WTC11 (cell line): ENCODE measurements at regions not wholly inside any gene's neighbourhood (a gene's known extent, or its start where the extent isn't known, plus 50 kb on each side); places are given as distances from the start of the nearest gene placed in this dataset.
A peak's percentile ranks its signal among the peaks of the same experiment; 100 is the strongest.

Experiments
- ATAC-seq: fragments of 200-7000 bp; cut with Tn5 transposase; 2 replicates; pipeline ENCODE4 v1.10.0; 2021; ENCODE audit warnings: mild to moderate bottlenecking, moderate library complexity
- CTCF ChIA-PET: fragments of 300-600 bp; sonication (Branson Sonifier 250); formaldehyde crosslinking; loops from one replicate; lab custom pipeline; 2021; ENCODE audit warnings: antibody characterized with exemption; lab: Charles Lee
- POLR2A ChIA-PET: fragments of 350-600 bp; sonication (Branson Sonifier 250); formaldehyde crosslinking; loops from one replicate; lab custom pipeline; 2021; ENCODE audit warnings: antibody characterized with exemption; lab: Charles Lee
- DNase-seq: peaks from one replicate; pipeline ENCODE4 v3.0.0; 2021; ENCODE audit warnings: low spot score
- H3K27ac Mint-ChIP-seq: 2 replicates; pipeline ENCODE4 v1.8.0; 2021; ENCODE audit warnings: mixed read lengths
- H3K27me3 Mint-ChIP-seq: 2 replicates; pipeline ENCODE4 v1.8.0; 2021; ENCODE audit warnings: low read depth, mild to moderate bottlenecking, moderate library complexity, mixed read lengths
- H3K36me3 Mint-ChIP-seq: 2 replicates; pipeline ENCODE4 v1.8.0; 2021; ENCODE audit warnings: mixed read lengths
- H3K4me1 Mint-ChIP-seq: 2 replicates; pipeline ENCODE4 v1.8.0; 2022; ENCODE audit warnings: mixed read lengths
- H3K4me3 Mint-ChIP-seq: 2 replicates; pipeline ENCODE4 v1.8.0; 2021; ENCODE audit warnings: mild to moderate bottlenecking, moderate library complexity, mixed read lengths
- H3K9me3 Mint-ChIP-seq: 2 replicates; pipeline ENCODE4 v1.8.0; 2021; ENCODE audit warnings: mixed read lengths
- CBFB ChIP-seq: sonication (generic); formaldehyde crosslinking; IDR thresholded peaks from 2 replicates; pipeline ENCODE4 v1.8.1; 2022; ENCODE audit warnings: mild to moderate bottlenecking, low read depth, missing genetic modification reagents
- CREM ChIP-seq: sonication (generic); formaldehyde crosslinking; IDR thresholded peaks from 2 replicates; pipeline ENCODE4 v1.8.1; 2022; ENCODE audit warnings: mild to moderate bottlenecking, missing genetic modification reagents, moderate library complexity
- GABPB1 ChIP-seq: sonication (generic); formaldehyde crosslinking; IDR thresholded peaks from 2 replicates; pipeline ENCODE4 v1.8.1; 2023; ENCODE audit warnings: mild to moderate bottlenecking, missing genetic modification reagents
- GTF2I ChIP-seq: fragments of 250-450 bp; sonication (Bioruptor Pico); conservative IDR thresholded peaks from 2 replicates; pipeline ENCODE4 v1.4.0; 2021; ENCODE audit warnings: mild to moderate bottlenecking
- JAZF1 ChIP-seq: fragments of 250-450 bp; sonication (Bioruptor Pico); IDR thresholded peaks from 2 replicates; pipeline ENCODE4 v1.9.0; 2021; ENCODE audit warnings: moderate library complexity, mild to moderate bottlenecking, inconsistent platforms
- NFATC4 ChIP-seq: fragments of 250-450 bp; sonication (Bioruptor Pico); IDR thresholded peaks from 2 replicates; pipeline ENCODE4 v1.9.0; 2021; ENCODE audit warnings: mild to moderate bottlenecking
- NR1H2 ChIP-seq: sonication (generic); formaldehyde crosslinking; IDR thresholded peaks from 2 replicates; pipeline ENCODE4 v1.9.0; 2021; ENCODE audit warnings: mild to moderate bottlenecking, moderate library complexity, missing genetic modification reagents
- PRRX2 ChIP-seq: fragments of 250-450 bp; sonication (Bioruptor Pico); IDR thresholded peaks from 2 replicates; pipeline ENCODE4 v1.8.0; 2021; ENCODE audit warnings: mild to moderate bottlenecking
- RORB ChIP-seq: fragments of 250-450 bp; sonication (Bioruptor Pico); IDR thresholded peaks from 2 replicates; pipeline ENCODE4 v1.9.0; 2021; ENCODE audit warnings: mild to moderate bottlenecking
- SMAD4 ChIP-seq: sonication (generic); formaldehyde crosslinking; IDR thresholded peaks from 2 replicates; pipeline ENCODE4 v1.8.0; 2022; ENCODE audit warnings: mild to moderate bottlenecking, missing genetic modification reagents
- SOX15 ChIP-seq: fragments of 250-450 bp; sonication (Bioruptor Pico); IDR thresholded peaks from 2 replicates; pipeline ENCODE4 v1.9.0; 2021; ENCODE audit warnings: mild to moderate bottlenecking
- TEAD4 ChIP-seq: sonication (generic); formaldehyde crosslinking; IDR thresholded peaks from 2 replicates; pipeline ENCODE4 v1.8.0; 2022; ENCODE audit warnings: mild to moderate bottlenecking, missing genetic modification reagents
- TP53 ChIP-seq: sonication (generic); formaldehyde crosslinking; IDR thresholded peaks from 2 replicates; pipeline ENCODE4 v1.8.1; 2023; ENCODE audit warnings: mild to moderate bottlenecking, missing genetic modification reagents
- ZNF232 ChIP-seq: sonication (generic); formaldehyde crosslinking; IDR thresholded peaks from 2 replicates; pipeline ENCODE4 v1.8.0; 2022; ENCODE audit warnings: mild to moderate bottlenecking, missing genetic modification reagents
- ZNF263 ChIP-seq: sonication (generic); formaldehyde crosslinking; IDR thresholded peaks from 2 replicates; pipeline ENCODE4 v1.8.1; 2022; ENCODE audit warnings: low read depth, mild to moderate bottlenecking, moderate library complexity, missing genetic modification reagents
- ZNF396 ChIP-seq: fragments of 250-450 bp; sonication (Bioruptor Pico); IDR thresholded peaks from 2 replicates; pipeline ENCODE4 v1.8.0; 2021; ENCODE audit warnings: mild to moderate bottlenecking, moderate library complexity, borderline replicate concordance
- ZNF671 ChIP-seq: fragments of 250-450 bp; sonication (Bioruptor Pico); IDR thresholded peaks from 2 replicates; pipeline ENCODE4 v1.8.0; 2021; ENCODE audit warnings: mild to moderate bottlenecking
- TF ChIP-seq, protein P1 (sequence below): sonication (generic); formaldehyde crosslinking; IDR thresholded peaks from 2 replicates; pipeline ENCODE4 v1.8.1; 2022; ENCODE audit warnings: mild to moderate bottlenecking, moderate library complexity, missing genetic modification reagents
- TF ChIP-seq, protein P2 (sequence below): fragments of 250-450 bp; sonication (Bioruptor Pico); IDR thresholded peaks from 2 replicates; pipeline ENCODE4 v1.8.0; 2021; ENCODE audit warnings: mild to moderate bottlenecking
- TF ChIP-seq, protein P3 (sequence below): fragments of 200-600 bp; IDR thresholded peaks from 2 replicates; pipeline ENCODE4 v1.8.0; 2022; ENCODE audit warnings: antibody characterized with exemption
- TF ChIP-seq, protein P4 (sequence below): sonication (generic); formaldehyde crosslinking; IDR thresholded peaks from 2 replicates; pipeline ENCODE4 v1.8.0; 2023; ENCODE audit warnings: missing genetic modification reagents
- TF ChIP-seq, protein P5 (sequence below): fragments of 250-450 bp; sonication (Bioruptor Pico); IDR thresholded peaks from 2 replicates; pipeline ENCODE4 v1.9.0; 2021; ENCODE audit warnings: mild to moderate bottlenecking
- TF ChIP-seq, protein P6 (sequence below): sonication (generic); formaldehyde crosslinking; IDR thresholded peaks from 2 replicates; pipeline ENCODE4 v1.8.1; 2022; ENCODE audit warnings: mild to moderate bottlenecking, missing genetic modification reagents, moderate library complexity, borderline replicate concordance

DNA sequence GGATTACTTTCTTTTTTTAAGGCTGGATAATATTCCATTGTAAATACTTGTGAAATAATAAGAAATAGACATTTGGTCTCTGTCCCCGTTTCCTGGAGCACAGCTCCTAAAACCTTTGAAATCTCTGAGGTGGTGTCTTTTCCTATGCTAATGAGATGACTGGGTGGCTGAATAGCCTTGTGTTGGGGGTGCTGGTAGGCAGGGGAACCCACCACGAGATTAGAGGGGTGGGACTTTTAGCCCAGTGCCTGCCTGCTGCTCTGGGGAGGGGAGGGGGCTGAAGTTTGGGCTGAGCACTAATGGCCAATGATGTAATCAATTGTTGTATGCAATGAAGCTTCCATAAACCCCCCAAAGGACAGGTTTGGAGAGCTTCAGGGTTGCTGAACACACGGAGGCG is 175.7 kb downstream of the FGF9 start (continued):
- TF ChIP-seq, protein P1, sequence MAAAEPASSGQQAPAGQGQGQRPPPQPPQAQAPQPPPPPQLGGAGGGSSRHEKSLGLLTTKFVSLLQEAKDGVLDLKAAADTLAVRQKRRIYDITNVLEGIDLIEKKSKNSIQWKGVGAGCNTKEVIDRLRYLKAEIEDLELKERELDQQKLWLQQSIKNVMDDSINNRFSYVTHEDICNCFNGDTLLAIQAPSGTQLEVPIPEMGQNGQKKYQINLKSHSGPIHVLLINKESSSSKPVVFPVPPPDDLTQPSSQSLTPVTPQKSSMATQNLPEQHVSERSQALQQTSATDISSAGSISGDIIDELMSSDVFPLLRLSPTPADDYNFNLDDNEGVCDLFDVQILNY (CRISPR knock-in tag): no peak
- TF ChIP-seq NFATC4 (CRISPR knock-in tag) (no peak), JAZF1 (CRISPR knock-in tag) (no peak), SOX15 (CRISPR knock-in tag) (no peak), ZNF671 (no peak), CBFB (CRISPR knock-in tag) (no peak), PRRX2 (CRISPR knock-in tag) (no peak)
- TF ChIP-seq, protein P2, sequence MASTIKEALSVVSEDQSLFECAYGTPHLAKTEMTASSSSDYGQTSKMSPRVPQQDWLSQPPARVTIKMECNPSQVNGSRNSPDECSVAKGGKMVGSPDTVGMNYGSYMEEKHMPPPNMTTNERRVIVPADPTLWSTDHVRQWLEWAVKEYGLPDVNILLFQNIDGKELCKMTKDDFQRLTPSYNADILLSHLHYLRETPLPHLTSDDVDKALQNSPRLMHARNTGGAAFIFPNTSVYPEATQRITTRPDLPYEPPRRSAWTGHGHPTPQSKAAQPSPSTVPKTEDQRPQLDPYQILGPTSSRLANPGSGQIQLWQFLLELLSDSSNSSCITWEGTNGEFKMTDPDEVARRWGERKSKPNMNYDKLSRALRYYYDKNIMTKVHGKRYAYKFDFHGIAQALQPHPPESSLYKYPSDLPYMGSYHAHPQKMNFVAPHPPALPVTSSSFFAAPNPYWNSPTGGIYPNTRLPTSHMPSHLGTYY (CRISPR knock-in tag): no peak

DNA sequence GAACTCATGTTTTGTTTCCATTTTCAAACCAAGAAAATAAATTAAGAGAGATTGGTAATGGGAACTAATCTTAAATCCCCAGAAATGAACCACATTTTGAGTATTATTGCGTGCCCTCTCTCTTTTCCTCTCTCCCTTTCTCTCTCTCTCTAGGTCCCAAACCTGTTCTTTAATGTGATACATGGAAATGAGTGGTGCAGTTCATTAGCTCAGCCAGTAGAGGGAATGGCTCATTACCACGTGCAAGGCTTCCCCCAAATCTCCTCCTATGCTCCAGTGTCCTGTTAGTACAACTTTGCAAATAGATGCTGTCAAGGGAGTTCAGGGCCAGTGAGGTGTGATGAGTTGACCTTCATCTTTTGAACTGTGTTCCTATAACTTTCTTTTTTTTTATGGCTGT is 178.4 kb downstream of the FGF9 start:
- Mint-ChIP-seq H3K36me3 (no peaks in the 10 kb centered on the region), H3K4me3 (no peak overlapping the region), H3K9me3 (peaks cover 5% of the 10 kb centered on the region), H3K27me3 (no peaks in the 10 kb centered on the region), H3K27ac (no peak overlapping the region), H3K4me1 (peaks cover 28% of the 10 kb centered on the region)
- TF ChIP-seq SOX15 (CRISPR knock-in tag): no peak
- TF ChIP-seq, protein P3, sequence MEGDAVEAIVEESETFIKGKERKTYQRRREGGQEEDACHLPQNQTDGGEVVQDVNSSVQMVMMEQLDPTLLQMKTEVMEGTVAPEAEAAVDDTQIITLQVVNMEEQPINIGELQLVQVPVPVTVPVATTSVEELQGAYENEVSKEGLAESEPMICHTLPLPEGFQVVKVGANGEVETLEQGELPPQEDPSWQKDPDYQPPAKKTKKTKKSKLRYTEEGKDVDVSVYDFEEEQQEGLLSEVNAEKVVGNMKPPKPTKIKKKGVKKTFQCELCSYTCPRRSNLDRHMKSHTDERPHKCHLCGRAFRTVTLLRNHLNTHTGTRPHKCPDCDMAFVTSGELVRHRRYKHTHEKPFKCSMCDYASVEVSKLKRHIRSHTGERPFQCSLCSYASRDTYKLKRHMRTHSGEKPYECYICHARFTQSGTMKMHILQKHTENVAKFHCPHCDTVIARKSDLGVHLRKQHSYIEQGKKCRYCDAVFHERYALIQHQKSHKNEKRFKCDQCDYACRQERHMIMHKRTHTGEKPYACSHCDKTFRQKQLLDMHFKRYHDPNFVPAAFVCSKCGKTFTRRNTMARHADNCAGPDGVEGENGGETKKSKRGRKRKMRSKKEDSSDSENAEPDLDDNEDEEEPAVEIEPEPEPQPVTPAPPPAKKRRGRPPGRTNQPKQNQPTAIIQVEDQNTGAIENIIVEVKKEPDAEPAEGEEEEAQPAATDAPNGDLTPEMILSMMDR: peak; percentile 68
- DNase-seq (no peak), ATAC-seq (peak; percentile 86)
- POLR2A ChIA-PET: no interaction called here
- CTCF ChIA-PET: interaction anchor here (0.6 to 2.2 kb wide), 6 partner anchors 11 to 212 kb away, joined by 3 to 7 read pairs (median 4); no protein-coding TSS in a partner anchor

DNA sequence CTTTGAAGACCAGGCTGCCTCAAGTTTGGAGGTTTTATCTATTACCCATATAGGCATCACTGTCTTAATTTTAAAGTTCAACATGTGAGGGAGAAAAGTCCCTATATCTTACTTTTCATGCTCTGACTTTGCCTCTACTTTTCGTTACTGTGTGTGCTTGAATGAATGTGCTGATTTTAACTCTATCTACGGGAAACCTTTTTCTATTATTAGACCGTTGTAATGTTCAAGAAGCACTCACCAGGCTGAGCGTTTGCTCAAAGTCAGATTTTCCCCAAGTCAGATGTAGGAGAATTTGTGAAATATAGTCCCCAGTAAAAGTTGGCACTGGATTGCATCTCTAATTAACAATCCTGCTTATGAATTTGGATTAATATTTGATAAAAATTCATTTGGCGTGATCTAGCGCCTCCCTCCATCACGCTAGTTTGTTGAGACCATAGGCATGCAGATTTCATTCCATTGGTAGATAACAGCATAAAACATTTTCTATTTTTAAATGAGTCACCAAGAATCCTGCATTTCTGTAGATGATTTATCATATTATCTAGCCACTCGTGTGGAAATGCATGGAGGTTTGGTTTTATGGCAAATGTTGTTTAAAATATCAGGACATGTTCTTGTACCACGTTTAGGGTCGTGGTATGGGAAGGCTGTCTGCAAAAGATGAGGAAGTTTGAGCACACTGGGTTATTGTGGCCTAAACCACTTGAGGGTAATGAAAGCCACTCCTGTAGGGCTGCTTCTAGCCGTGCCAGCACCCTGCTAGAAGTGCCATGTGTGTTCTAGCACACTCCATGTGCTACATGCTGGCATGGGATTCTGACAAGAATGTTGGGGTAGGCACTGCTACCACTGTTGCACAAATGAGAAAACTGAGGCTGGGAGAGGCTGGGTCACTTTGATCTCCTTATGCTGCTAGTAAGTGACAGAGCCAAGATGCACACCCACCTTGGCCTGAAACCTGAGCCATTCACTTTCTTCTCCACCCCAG is 179.4 kb downstream of the FGF9 start:
- Mint-ChIP-seq H3K4me3 (no peak overlapping the region), H3K36me3 (no peaks in the 10 kb centered on the region), H3K27ac (no peak overlapping the region), H3K27me3 (no peaks in the 10 kb centered on the region), H3K9me3 (peaks cover 5% of the 10 kb centered on the region), H3K4me1 (peaks cover 28% of the 10 kb centered on the region)
- CTCF ChIA-PET: interaction anchor here (0.6 to 2.2 kb wide), 5 partner anchors 12 to 213 kb away, joined by 3 to 7 read pairs (median 4); no protein-coding TSS in a partner anchor
- POLR2A ChIA-PET: no interaction called here
- ATAC-seq (no peak), DNase-seq (no peak)
- TF ChIP-seq SMAD4 (CRISPR knock-in tag): no peak
- no peak for TF ChIP-seq GTF2I (CRISPR knock-in tag)
- TF ChIP-seq, protein P4, sequence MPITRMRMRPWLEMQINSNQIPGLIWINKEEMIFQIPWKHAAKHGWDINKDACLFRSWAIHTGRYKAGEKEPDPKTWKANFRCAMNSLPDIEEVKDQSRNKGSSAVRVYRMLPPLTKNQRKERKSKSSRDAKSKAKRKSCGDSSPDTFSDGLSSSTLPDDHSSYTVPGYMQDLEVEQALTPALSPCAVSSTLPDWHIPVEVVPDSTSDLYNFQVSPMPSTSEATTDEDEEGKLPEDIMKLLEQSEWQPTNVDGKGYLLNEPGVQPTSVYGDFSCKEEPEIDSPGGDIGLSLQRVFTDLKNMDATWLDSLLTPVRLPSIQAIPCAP: no peak
- TF ChIP-seq GABPB1 (CRISPR knock-in tag): no peak
- no peak for TF ChIP-seq ZNF232 (CRISPR knock-in tag)
- TF ChIP-seq CREM: no peak
- TF ChIP-seq ZNF396: no peak

DNA sequence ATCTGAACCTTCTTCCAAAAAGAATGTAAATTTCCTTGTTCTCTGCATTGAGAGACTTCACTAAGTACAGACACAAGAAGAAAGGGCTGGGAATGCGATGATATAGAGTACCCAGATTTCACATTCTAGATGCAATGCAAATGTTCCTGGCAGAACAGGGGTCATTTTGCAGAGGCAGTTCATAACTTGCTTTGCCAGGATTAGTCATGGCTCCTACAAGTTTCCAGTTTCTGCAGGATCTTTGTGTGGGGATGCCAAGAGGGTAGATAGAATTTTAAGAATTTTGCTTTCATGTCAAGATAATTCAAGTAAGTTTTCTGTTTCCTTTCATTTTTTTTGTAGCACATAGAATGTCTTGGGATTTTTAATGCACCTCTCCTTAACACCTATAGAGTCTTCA is 181.2 kb downstream of the FGF9 start:
- ChIA-PET POLR2A (no interaction called here), CTCF (no interaction called here)
- no peak overlapping the region for H3K27ac Mint-ChIP-seq
- peaks cover 4% of the 10 kb centered on the region for H3K9me3 Mint-ChIP-seq
- peaks cover 18% of the 10 kb centered on the region for H3K4me1 Mint-ChIP-seq
- DNase-seq: no peak
- H3K27me3 Mint-ChIP-seq: no peaks in the 10 kb centered on the region
- no peak for ATAC-seq
- H3K4me3 Mint-ChIP-seq: no peak overlapping the region
- H3K36me3 Mint-ChIP-seq: no peaks in the 10 kb centered on the region
- no peak for TF ChIP-seq TEAD4
- no peak for TF ChIP-seq ZNF232 (CRISPR knock-in tag)
- no peak for TF ChIP-seq TP53 (CRISPR knock-in tag)
- no peak for TF ChIP-seq NR1H2 (CRISPR knock-in tag)
- no peak for TF ChIP-seq ZNF263 (CRISPR knock-in tag)
- TF ChIP-seq, protein P5, sequence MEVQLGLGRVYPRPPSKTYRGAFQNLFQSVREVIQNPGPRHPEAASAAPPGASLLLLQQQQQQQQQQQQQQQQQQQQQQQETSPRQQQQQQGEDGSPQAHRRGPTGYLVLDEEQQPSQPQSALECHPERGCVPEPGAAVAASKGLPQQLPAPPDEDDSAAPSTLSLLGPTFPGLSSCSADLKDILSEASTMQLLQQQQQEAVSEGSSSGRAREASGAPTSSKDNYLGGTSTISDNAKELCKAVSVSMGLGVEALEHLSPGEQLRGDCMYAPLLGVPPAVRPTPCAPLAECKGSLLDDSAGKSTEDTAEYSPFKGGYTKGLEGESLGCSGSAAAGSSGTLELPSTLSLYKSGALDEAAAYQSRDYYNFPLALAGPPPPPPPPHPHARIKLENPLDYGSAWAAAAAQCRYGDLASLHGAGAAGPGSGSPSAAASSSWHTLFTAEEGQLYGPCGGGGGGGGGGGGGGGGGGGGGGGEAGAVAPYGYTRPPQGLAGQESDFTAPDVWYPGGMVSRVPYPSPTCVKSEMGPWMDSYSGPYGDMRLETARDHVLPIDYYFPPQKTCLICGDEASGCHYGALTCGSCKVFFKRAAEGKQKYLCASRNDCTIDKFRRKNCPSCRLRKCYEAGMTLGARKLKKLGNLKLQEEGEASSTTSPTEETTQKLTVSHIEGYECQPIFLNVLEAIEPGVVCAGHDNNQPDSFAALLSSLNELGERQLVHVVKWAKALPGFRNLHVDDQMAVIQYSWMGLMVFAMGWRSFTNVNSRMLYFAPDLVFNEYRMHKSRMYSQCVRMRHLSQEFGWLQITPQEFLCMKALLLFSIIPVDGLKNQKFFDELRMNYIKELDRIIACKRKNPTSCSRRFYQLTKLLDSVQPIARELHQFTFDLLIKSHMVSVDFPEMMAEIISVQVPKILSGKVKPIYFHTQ (CRISPR knock-in tag): no peak
- TF ChIP-seq, protein P6, sequence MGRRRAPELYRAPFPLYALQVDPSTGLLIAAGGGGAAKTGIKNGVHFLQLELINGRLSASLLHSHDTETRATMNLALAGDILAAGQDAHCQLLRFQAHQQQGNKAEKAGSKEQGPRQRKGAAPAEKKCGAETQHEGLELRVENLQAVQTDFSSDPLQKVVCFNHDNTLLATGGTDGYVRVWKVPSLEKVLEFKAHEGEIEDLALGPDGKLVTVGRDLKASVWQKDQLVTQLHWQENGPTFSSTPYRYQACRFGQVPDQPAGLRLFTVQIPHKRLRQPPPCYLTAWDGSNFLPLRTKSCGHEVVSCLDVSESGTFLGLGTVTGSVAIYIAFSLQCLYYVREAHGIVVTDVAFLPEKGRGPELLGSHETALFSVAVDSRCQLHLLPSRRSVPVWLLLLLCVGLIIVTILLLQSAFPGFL: no peak
- TF ChIP-seq RORB: no peak
